Upper lobe of left lung (tissue), 6 donors: ENCODE measurements at regions not wholly inside any gene's neighbourhood (a gene's known extent, or its start where the extent isn't known, plus 50 kb on each side); places are given as distances from the start of the nearest gene placed in this dataset.
A peak's percentile ranks its signal among the peaks of the same experiment; 100 is the strongest.
"Not testable (repeated sequence)": the region's sequence is repeated elsewhere in the genome, so short reads cannot be mapped to it uniquely, and the experiment has no call there.

Experiments used
- ATAC-seq, 2 donors: fragments of 200-7000 bp; cut with Tn5 transposase; one replicate each; pipeline ENCODE4 v1.9.1; 2022; ENCODE audit warnings: mild to moderate bottlenecking in 2 of 2, moderate library complexity in 2 of 2; ENCODE audit not compliant: low FRiP score in 2 of 2
- DNase-seq, 2 donors: peaks; one replicate each; pipeline ENCODE4 v3.0.0-alpha.2; 2019 to 2020
- H3K27ac ChIP-seq, 4 donors: fragments of 200-600 bp; sonication (generic); one replicate each; pipeline ENCODE4 v1.5.1; 2016 to 2019
- H3K27me3 ChIP-seq, 4 donors: fragments of 200-600 bp; sonication (generic); one replicate each; pipeline ENCODE4 v1.5.1; 2017 to 2019
- H3K36me3 ChIP-seq, 4 donors: fragments of 200-600 bp; sonication (generic); one replicate each; pipeline ENCODE4 v1.5.1; 2016 to 2019
- H3K4me1 ChIP-seq, 4 donors: fragments of 200-600 bp; sonication (generic); one replicate each; pipeline ENCODE4 v1.5.1; 2018 to 2019
- H3K4me3 ChIP-seq, 4 donors: fragments of 200-600 bp; sonication (generic); one replicate each; pipeline ENCODE4 v1.5.1; 2017 to 2019; ENCODE audit warnings: mild to moderate bottlenecking in 2 of 4, moderate library complexity in 1 of 4
- H3K9me3 ChIP-seq, 4 donors: fragments of 200-600 bp; sonication (generic); one replicate each; pipeline ENCODE4 v1.5.1; 2018 to 2019
- CTCF ChIP-seq, 6 experiments: fragments of 450-650 bp in 4 of 6; fragments of 200-600 bp in 2 of 6; sonication (generic) in 2 of 6; IDR thresholded peaks; one replicate each; pipeline ENCODE4 v1.5.1; 2016 to 2019; ENCODE audit warnings: antibody characterized with exemption in 6 of 6
- EP300 ChIP-seq, 4 donors: sonication (generic); formaldehyde crosslinking; IDR thresholded peaks; one replicate each; pipeline ENCODE4 v1.5.1; 2017; ENCODE audit warnings: antibody characterized with exemption in 4 of 4, control low read depth in 2 of 4
- POLR2A ChIP-seq, 4 donors: fragments of 450-650 bp; IDR thresholded peaks; one replicate each; pipeline ENCODE4 v1.5.1; 2016 to 2017; ENCODE audit warnings: antibody characterized with exemption in 4 of 4, mild to moderate bottlenecking in 2 of 4
- POLR2AphosphoS5 ChIP-seq, 2 donors: sonication (generic); formaldehyde crosslinking; IDR thresholded peaks; one replicate each; pipeline ENCODE4 v1.5.1; 2017; ENCODE audit warnings: antibody characterized with exemption in 2 of 2
- WGBS, 2 donors: methylation state at CpG; one replicate each; pipeline ENCODE4 v1.1.5; 2017 to 2018; 5-methylcytosine and 5-hydroxymethylcytosine counted together
- donor health status: DM: no; HTN: no; CAD: no; lungs with moderate emphysema.
- donor health status: DM: no; HTN: yes; CAD: no; lungs with severe emphysema.

GRCh38 chr10:57663401-57663800, 604.3 kb downstream of the IPMK start:
- Histone ChIP-seq H3K36me3 (no peaks in the 10 kb centered on the region), H3K4me3 (no peak overlapping the region), H3K4me1 (no peaks in the 10 kb centered on the region), H3K27me3 (no peaks in the 10 kb centered on the region), H3K9me3 (no peaks in the 10 kb centered on the region), H3K27ac (no peak overlapping the region)
- WGBS, 2 donors, result 36 to 60% methylated on average over 2 of the region's 2 CpGs
- no peak for DNase-seq
- ATAC-seq, result no peak
- TF ChIP-seq POLR2A (IDR thresholded peaks at IDR 0.05) (no peak), POLR2AphosphoS5 (IDR thresholded peaks at IDR 0.05) (no peak), CTCF (IDR thresholded peaks at IDR 0.05) (no peak), EP300 (IDR thresholded peaks at IDR 0.05) (no peak)

- Histone ChIP-seq H3K27ac (no peak overlapping the region), H3K27me3 (no peaks in the 10 kb centered on the region), H3K9me3 (no peaks in the 10 kb centered on the region), H3K36me3 (no peaks in the 10 kb centered on the region), H3K4me3 (no peak overlapping the region), H3K4me1 (peaks cover 0 to 6% (median 0%) of the 10 kb centered on the region in 4 donors)
- ATAC-seq (no peak), DNase-seq (no peak)
- TF ChIP-seq EP300 (IDR thresholded peaks at IDR 0.05) (no peak), CTCF (IDR thresholded peaks at IDR 0.05) (no peak), POLR2A (IDR thresholded peaks at IDR 0.05) (no peak), POLR2AphosphoS5 (IDR thresholded peaks at IDR 0.05) (no peak)
- WGBS, 2 donors, result 92 to 94% methylated on average over 4 of the region's 4 CpGs
Observed at GRCh38 chr10:57661206-57661605, 606.5 kb downstream of the IPMK start.

- peaks cover 0 to 6% (median 0%) of the 10 kb centered on the region in 4 donors for H3K4me1 ChIP-seq
- TF ChIP-seq POLR2AphosphoS5 (IDR thresholded peaks at IDR 0.05), result no peak
- TF ChIP-seq EP300 (IDR thresholded peaks at IDR 0.05), result no peak
- peak; percentile 28 to 68 (median 54) for TF ChIP-seq CTCF (IDR thresholded peaks at IDR 0.05)
- no peaks in the 10 kb centered on the region for H3K9me3 ChIP-seq
- H3K27ac ChIP-seq, result no peak overlapping the region
- no peaks in the 10 kb centered on the region for H3K27me3 ChIP-seq
- no peak overlapping the region for H3K4me3 ChIP-seq
- WGBS, 2 donors, result 28% methylated on average over 5 of the region's 5 CpGs
- ATAC-seq, result peak in 1 of 2 donors; percentile 82
- H3K36me3 ChIP-seq, result no peaks in the 10 kb centered on the region
- peak in 1 of 2 donors; percentile 34 for DNase-seq
Observed at GRCh38 chr10:57657164-57657765, 610.4 kb downstream of the IPMK start.

- no peaks in the 10 kb centered on the region for H3K36me3 ChIP-seq
- H3K27me3 ChIP-seq, result no peaks in the 10 kb centered on the region
- TF ChIP-seq POLR2AphosphoS5 (IDR thresholded peaks at IDR 0.05), result no peak
- TF ChIP-seq POLR2A (IDR thresholded peaks at IDR 0.05), result no peak
- TF ChIP-seq CTCF (IDR thresholded peaks at IDR 0.05), result no peak
- TF ChIP-seq EP300 (IDR thresholded peaks at IDR 0.05), result no peak
- no peak for DNase-seq
- no peak for ATAC-seq
- no peaks in the 10 kb centered on the region for H3K9me3 ChIP-seq
- 78 to 81% methylated on average over 2 of the region's 2 CpGs for WGBS, 2 donors
- peaks cover 0 to 6% (median 0%) of the 10 kb centered on the region in 4 donors for H3K4me1 ChIP-seq
- H3K27ac ChIP-seq, result no peak overlapping the region
- H3K4me3 ChIP-seq, result no peak overlapping the region
Observed at GRCh38 chr10:57654856-57655255, 612.8 kb downstream of the IPMK start.

- ATAC-seq, H3K27me3 ChIP-seq, H3K9me3 ChIP-seq, H3K4me3 ChIP-seq, H3K36me3 ChIP-seq, H3K4me1 ChIP-seq, H3K27ac ChIP-seq, DNase-seq: not testable (repeated sequence)
- 82 to 87% methylated on average over 3 of the region's 3 CpGs for WGBS, 2 donors
Observed at GRCh38 chr10:57645108-57645507, 622.6 kb downstream of the IPMK start.
